PC-9 (cell line): ENCODE measurements at regions not wholly inside any gene's neighbourhood (a gene's known extent, or its start where the extent isn't known, plus 50 kb on each side); places are given as distances from the start of the nearest gene placed in this dataset.

Source experiments
- BruUV-seq: library from RNA; stranded (reverse); fragments of 400-500 nt; replicated peaks from 2 replicates; lab custom pipeline; 2021; lab: Mats Ljungman, UMichigan
- CTCF ChIA-PET: fragments of 300-600 bp; sonication (Branson Sonifier 250); formaldehyde crosslinking; loops from one replicate; lab custom pipeline; 2022; ENCODE audit warnings: antibody characterized with exemption; lab: Charles Lee
- POLR2A ChIA-PET: fragments of 300-600 bp; sonication (Branson Sonifier 250); formaldehyde crosslinking; loops from one replicate; lab custom pipeline; 2022; ENCODE audit warnings: antibody characterized with exemption; ENCODE audit not compliant: unreplicated experiment; lab: Charles Lee
- DNase-seq, 2 experiments: peaks; one replicate each; pipeline versions ENCODE4 v3.0.0 to v3.0.0-alpha.2; 2015 to 2022; ENCODE audit warnings: mixed read lengths in 1 of 2
- H2AFZ ChIP-seq: fragments of 200-600 bp; sonication (generic); 2 replicates; pipeline ENCODE4 v1.8.1; 2017; ENCODE audit warnings: antibody characterized with exemption
- H3F3A ChIP-seq: fragments of 200-600 bp; sonication (generic); 2 replicates; pipeline ENCODE4 v1.8.1; 2017; ENCODE audit warnings: antibody characterized with exemption, mild to moderate bottlenecking, low read depth; ENCODE audit not compliant: insufficient read depth
- H3K27ac ChIP-seq: fragments of 200-600 bp; sonication (generic); 2 replicates; pipeline ENCODE4 v1.6.1; 2016; ENCODE audit warnings: mixed run types
- H3K27me3 ChIP-seq: fragments of 200-600 bp; sonication (generic); 2 replicates; pipeline ENCODE4 v1.6.1; 2016; ENCODE audit warnings: low read depth, mixed run types; ENCODE audit not compliant: insufficient read depth
- H3K36me3 ChIP-seq: fragments of 200-600 bp; sonication (generic); 2 replicates; pipeline ENCODE4 v1.6.1; 2016; ENCODE audit warnings: low read depth, mixed run types
- H3K4me1 ChIP-seq: fragments of 200-600 bp; sonication (generic); replicated peaks from 2 replicates; pipeline ENCODE4 v1.6.1; 2016; ENCODE audit warnings: mixed run types; ENCODE audit not compliant: insufficient read depth
- H3K4me2 ChIP-seq: fragments of 200-600 bp; sonication (generic); 2 replicates; pipeline ENCODE4 v1.6.1; 2017; ENCODE audit warnings: mixed run types
- H3K4me3 ChIP-seq: fragments of 200-600 bp; sonication (generic); 2 replicates; pipeline ENCODE4 v1.6.1; 2016; ENCODE audit warnings: mixed run types
- H3K79me2 ChIP-seq: fragments of 200-600 bp; sonication (generic); 2 replicates; pipeline ENCODE4 v1.6.1; 2017; ENCODE audit warnings: low read depth, mixed run types
- H3K9me2 ChIP-seq: fragments of 200-600 bp; sonication (generic); 2 replicates; pipeline ENCODE4 v1.8.1; 2017; ENCODE audit warnings: mild to moderate bottlenecking; ENCODE audit not compliant: insufficient read depth
- H3K9me3 ChIP-seq: fragments of 200-600 bp; sonication (generic); 2 replicates; pipeline ENCODE4 v1.8.1; 2016; ENCODE audit warnings: low read depth; ENCODE audit not compliant: insufficient read depth
- H4K20me1 ChIP-seq: fragments of 200-600 bp; sonication (generic); 2 replicates; pipeline ENCODE4 v1.8.1; 2017; ENCODE audit not compliant: insufficient read depth
- CTCF ChIP-seq: fragments of 200-600 bp; sonication (generic); conservative IDR thresholded peaks from 2 replicates; pipeline ENCODE4 v1.6.1; 2017; ENCODE audit warnings: mixed run types, antibody characterized with exemption, mild to moderate bottlenecking, moderate library complexity
- EZH2 ChIP-seq: fragments of 200-600 bp; sonication (generic); IDR thresholded peaks from 2 replicates; pipeline ENCODE4 v1.8.0; 2017; ENCODE audit warnings: antibody characterized with exemption, low read depth
- intact Hi-C: fragments of 100-400 bp; cut with micrococcal nuclease; formaldehyde crosslinking; loops from one replicate; pipeline ENCODE4 v1.10.0; 2022; ENCODE audit not compliant: unreplicated experiment

- Histone ChIP-seq H3K27me3 (no peaks in the 10 kb centered on the region), H2AFZ (no peak overlapping the region), H3K79me2 (no peaks in the 10 kb centered on the region), H3K4me3 (no peak overlapping the region), H3K9me3 (no peaks in the 10 kb centered on the region; the same call in 1 of the 2 replicates), H3K9me2 (no peaks in the 10 kb centered on the region), H3F3A (no peaks in the 10 kb centered on the region), H3K4me1 (peaks cover 18% of the 10 kb centered on the region), H3K27ac (no peak overlapping the region), H3K36me3 (no peaks in the 10 kb centered on the region), H3K4me2 (no peak overlapping the region), H4K20me1 (no peaks in the 10 kb centered on the region)
- ChIA-PET CTCF (no interaction called here), POLR2A (interaction anchor here (0.7 kb wide), 1 partner anchor 376 kb away, joined by 4 read pairs; no protein-coding TSS in a partner anchor)
- TF ChIP-seq EZH2 (no peak), CTCF (no peak)
- DNase-seq, result no peak
- no TSS peak for BruUV-seq
- intact Hi-C loops, result no loop called here
These were observed 119.1 kb upstream of the FGGY start for GRCh38 chr1:59177756-59178155.

- Histone ChIP-seq H3K4me2 (no peak overlapping the region), H4K20me1 (no peaks in the 10 kb centered on the region), H3K27me3 (no peaks in the 10 kb centered on the region), H3K4me3 (no peak overlapping the region), H3K79me2 (no peaks in the 10 kb centered on the region), H2AFZ (no peak overlapping the region), H3K9me2 (no peaks in the 10 kb centered on the region), H3K4me1 (peaks cover 15% of the 10 kb centered on the region), H3K36me3 (no peaks in the 10 kb centered on the region), H3K9me3 (no peaks in the 10 kb centered on the region; the same call in 1 of the 2 replicates), H3K27ac (no peak overlapping the region), H3F3A (no peaks in the 10 kb centered on the region)
- ChIA-PET CTCF (interaction anchor here (0.7 kb wide), 1 partner anchor 18 kb away, joined by 3 read pairs; no protein-coding TSS in a partner anchor), POLR2A (interaction anchor here (0.7 kb wide), 1 partner anchor 377 kb away, joined by 4 read pairs; no protein-coding TSS in a partner anchor)
- intact Hi-C loops, result no loop called here
- no peak for TF ChIP-seq CTCF
- no peak for TF ChIP-seq EZH2
- no peak for DNase-seq
- BruUV-seq, result no TSS peak
These were observed 118.3 kb upstream of the FGGY start for GRCh38 chr1:59178339-59179187.

- Histone ChIP-seq H3K27ac (no peak overlapping the region), H3K4me3 (no peak overlapping the region), H3F3A (no peaks in the 10 kb centered on the region), H3K27me3 (no peaks in the 10 kb centered on the region), H3K4me1 (0 out of 2 replicates have a peak, but pooled peaks cover 8% of the 10 kb centered on the region), H3K36me3 (no peaks in the 10 kb centered on the region), H4K20me1 (no peaks in the 10 kb centered on the region), H3K4me2 (no peak overlapping the region), H3K9me3 (no peaks in the 10 kb centered on the region; the same call in 1 of the 2 replicates), H3K79me2 (no peaks in the 10 kb centered on the region), H2AFZ (no peak overlapping the region), H3K9me2 (no peaks in the 10 kb centered on the region)
- CTCF ChIA-PET, result no interaction called here
- POLR2A ChIA-PET, result no interaction called here
- intact Hi-C loops, result no loop called here
- TF ChIP-seq EZH2, result no peak
- no peak for TF ChIP-seq CTCF
- no TSS peak for BruUV-seq
- DNase-seq, result no peak
These were observed 117.2 kb upstream of the FGGY start for GRCh38 chr1:59179673-59180072.
